ENCODE measurements at regions not wholly inside any gene's neighbourhood (a gene's known extent, or its start where the extent isn't known, plus 50 kb on each side); places are given as distances from the start of the nearest gene placed in this dataset.

DNA sequence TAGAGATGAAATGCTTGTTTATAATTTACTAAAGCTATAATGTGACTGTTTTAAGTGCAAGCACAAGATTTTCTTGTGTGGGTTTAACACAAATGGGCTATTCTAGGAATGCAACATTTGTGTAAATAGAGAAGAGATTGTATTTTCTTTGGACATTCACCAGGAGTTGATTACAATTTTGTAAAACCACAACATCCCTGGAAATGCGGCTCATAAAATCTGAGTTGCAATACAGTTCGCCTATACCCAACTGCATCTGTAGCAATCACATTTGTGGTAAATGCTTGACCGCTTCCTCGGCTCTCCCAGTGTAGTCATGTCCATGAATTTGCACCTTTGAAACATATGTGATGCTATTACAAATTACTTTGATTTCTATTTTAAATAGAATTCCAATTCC, 348.7 kb upstream of the CDH20 start:
- TF ChIP-seq, protein P1, sequence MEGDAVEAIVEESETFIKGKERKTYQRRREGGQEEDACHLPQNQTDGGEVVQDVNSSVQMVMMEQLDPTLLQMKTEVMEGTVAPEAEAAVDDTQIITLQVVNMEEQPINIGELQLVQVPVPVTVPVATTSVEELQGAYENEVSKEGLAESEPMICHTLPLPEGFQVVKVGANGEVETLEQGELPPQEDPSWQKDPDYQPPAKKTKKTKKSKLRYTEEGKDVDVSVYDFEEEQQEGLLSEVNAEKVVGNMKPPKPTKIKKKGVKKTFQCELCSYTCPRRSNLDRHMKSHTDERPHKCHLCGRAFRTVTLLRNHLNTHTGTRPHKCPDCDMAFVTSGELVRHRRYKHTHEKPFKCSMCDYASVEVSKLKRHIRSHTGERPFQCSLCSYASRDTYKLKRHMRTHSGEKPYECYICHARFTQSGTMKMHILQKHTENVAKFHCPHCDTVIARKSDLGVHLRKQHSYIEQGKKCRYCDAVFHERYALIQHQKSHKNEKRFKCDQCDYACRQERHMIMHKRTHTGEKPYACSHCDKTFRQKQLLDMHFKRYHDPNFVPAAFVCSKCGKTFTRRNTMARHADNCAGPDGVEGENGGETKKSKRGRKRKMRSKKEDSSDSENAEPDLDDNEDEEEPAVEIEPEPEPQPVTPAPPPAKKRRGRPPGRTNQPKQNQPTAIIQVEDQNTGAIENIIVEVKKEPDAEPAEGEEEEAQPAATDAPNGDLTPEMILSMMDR (IDR thresholded peaks at IDR 0.05): no peak
- no peak for TF ChIP-seq POLR2AphosphoS5 (IDR thresholded peaks at IDR 0.05; ENCODE audit: insufficient read depth in 1 of 2, low read depth in 1 of 2)
